HCT116 (cell line): ENCODE measurements at regions not wholly inside any gene's neighbourhood (a gene's known extent, or its start where the extent isn't known, plus 50 kb on each side); places are given as distances from the start of the nearest gene placed in this dataset.

Experiments
- ATAC-seq: fragments of 200-7000 bp; cut with Tn5 transposase; 2 replicates; pipeline ENCODE4 v1.9.1; 2020; ENCODE audit warnings: mild to moderate bottlenecking, moderate library complexity
- BruUV-seq: library from RNA; stranded (reverse); fragments of 400-500 nt; replicated peaks from 2 replicates; lab custom pipeline; 2021; lab: Mats Ljungman, UMichigan
- CTCF ChIA-PET: fragments of 300-600 bp; sonication (Branson Sonifier 250); formaldehyde crosslinking; loops from one replicate; lab custom pipeline; 2021; ENCODE audit warnings: antibody characterized with exemption; lab: Charles Lee
- POLR2A ChIA-PET: fragments of 300-600, 350-600 bp; sonication (Branson Sonifier 250); formaldehyde crosslinking; loops from one replicate; lab custom pipeline; 2021; ENCODE audit warnings: antibody characterized with exemption; lab: Charles Lee
- RAD21 ChIA-PET, 2 experiments: fragments of 300-600 bp; sonication (Branson Sonifier 250); formaldehyde crosslinking; loops; one replicate each; lab custom pipeline; 2023; ENCODE audit warnings: low total read pairs in 2 of 2; ENCODE audit not compliant: uncharacterized antibody in 2 of 2, unreplicated experiment in 2 of 2, low non-redundant PET in 1 of 2; lab: Charles Lee
- DNase-seq: peaks from one replicate; pipeline ENCODE4 v3.0.0-alpha.2; 2010; ENCODE audit warnings: low read depth, low spot score
- H2AFZ ChIP-seq: fragments of 200-600 bp; shearing (Covaris generic), sonication (generic); 2 replicates; pipeline ENCODE4 v1.6.1; 2017; ENCODE audit warnings: low read depth, mixed run types, mixed read lengths, antibody characterized with exemption, low read length; ENCODE audit not compliant: poor library complexity, severe bottlenecking
- H3K27ac ChIP-seq: 2 replicates; pipeline ENCODE4 v1.5.1; 2012; ENCODE audit warnings: low read depth, low read length
- H3K27me3 ChIP-seq: fragments of 200-600 bp; sonication (generic); 2 replicates; pipeline ENCODE4 v1.6.1; 2016; ENCODE audit warnings: mixed run types, low read length, mixed read lengths; ENCODE audit not compliant: insufficient read depth
- H3K36me3 ChIP-seq, 2 experiments: fragments of 200-500 bp in 1 of 2; fragments of 200-600 bp in 1 of 2; sonication (Bioruptor generic) in 1 of 2; sonication (generic) in 1 of 2; 2 replicates each; pipeline versions ENCODE4 v1.5.1 to v1.6.1; 2014 to 2016; ENCODE audit warnings: low read length in 2 of 2, inconsistent platforms in 1 of 2, mixed read lengths in 1 of 2, mixed run types in 1 of 2; ENCODE audit not compliant: insufficient read depth in 2 of 2, control insufficient read depth in 1 of 2
- H3K4me1 ChIP-seq, 2 experiments: fragments of 200-600 bp in 1 of 2; sonication (generic) in 1 of 2; 2 replicates each; pipeline versions ENCODE4 v1.5.1 to v1.6.1; 2012 to 2017; ENCODE audit warnings: low read length in 2 of 2, inconsistent platforms in 1 of 2, mild to moderate bottlenecking in 1 of 2, mixed read lengths in 1 of 2, mixed run types in 1 of 2, moderate library complexity in 1 of 2; ENCODE audit not compliant: insufficient read depth in 2 of 2, control insufficient read depth in 1 of 2
- H3K4me2 ChIP-seq: fragments of 200-600 bp; sonication (generic); 2 replicates; pipeline ENCODE4 v1.6.1; 2017; ENCODE audit warnings: mixed run types, low read length, mixed read lengths
- H3K4me3 ChIP-seq, 2 experiments: fragments of 200-600 bp in 1 of 2; sonication (generic) in 1 of 2; replicated peaks in 1 of 2; 2 replicates each; pipeline ENCODE4 v1.5.1; 2011 to 2016; ENCODE audit warnings: low read length in 2 of 2, control low read depth in 1 of 2, low read depth in 1 of 2, mild to moderate bottlenecking in 1 of 2, mixed read lengths in 1 of 2, mixed run types in 1 of 2
- H3K79me2 ChIP-seq: fragments of 200-600 bp; sonication (generic); 2 replicates; pipeline ENCODE4 v1.6.1; 2017; ENCODE audit warnings: mild to moderate bottlenecking, mixed run types, low read length, moderate library complexity, mixed read lengths; ENCODE audit not compliant: insufficient read depth
- H3K9ac ChIP-seq: fragments of 200-600 bp; sonication (generic); 2 replicates; pipeline ENCODE4 v1.6.1; 2016; ENCODE audit warnings: low read length, mixed read lengths
- H3K9me2 ChIP-seq: fragments of 200-600 bp; sonication (generic), shearing (Covaris generic); 2 replicates; pipeline ENCODE4 v1.6.1; 2017; ENCODE audit warnings: mixed run types, mild to moderate bottlenecking, moderate library complexity; ENCODE audit not compliant: insufficient read depth
- H3K9me3 ChIP-seq, 2 experiments: fragments of 200-500 bp in 1 of 2; fragments of 200-600 bp in 1 of 2; sonication (Bioruptor generic) in 1 of 2; sonication (generic) in 1 of 2; 2 replicates each; pipeline ENCODE4 v1.6.1; 2014 to 2017; ENCODE audit warnings: low read length in 2 of 2, mixed read lengths in 2 of 2, inconsistent platforms in 1 of 2, low read depth in 1 of 2, mild to moderate bottlenecking in 1 of 2, mixed run types in 1 of 2, moderate library complexity in 1 of 2; ENCODE audit not compliant: control insufficient read depth in 1 of 2, insufficient read depth in 1 of 2
- H4K20me1 ChIP-seq: fragments of 200-600 bp; sonication (generic), shearing (Covaris generic); 2 replicates; pipeline ENCODE4 v1.6.1; 2017; ENCODE audit warnings: mixed run types, mild to moderate bottlenecking, moderate library complexity; ENCODE audit not compliant: insufficient read depth
- CBX3 ChIP-seq: IDR thresholded peaks from 2 replicates; pipeline ENCODE4 v1.6.1; 2012; ENCODE audit warnings: low read depth
- CTCF ChIP-seq, 3 experiments: fragments of 200-600 bp in 1 of 3; sonication (generic) in 1 of 3; IDR thresholded peaks in 2 of 3; conservative IDR thresholded peaks in 1 of 3; 2 replicates each; pipeline ENCODE4 v1.5.1; 2012 to 2017; ENCODE audit warnings: low read depth in 2 of 3, low read length in 2 of 3, antibody characterized with exemption in 1 of 3, borderline replicate concordance in 1 of 3, control low read depth in 1 of 3, mild to moderate bottlenecking in 1 of 3, mixed read lengths in 1 of 3, mixed run types in 1 of 3, moderate library complexity in 1 of 3; ENCODE audit not compliant: insufficient read depth in 1 of 3
- EGR1 ChIP-seq: IDR thresholded peaks from 2 replicates; pipeline ENCODE4 v1.6.1; 2012; ENCODE audit warnings: low read depth
- ELF1 ChIP-seq: IDR thresholded peaks from 2 replicates; pipeline ENCODE4 v1.6.1; 2012; ENCODE audit warnings: low read depth, borderline replicate concordance
- EZH2phosphoT487 ChIP-seq: fragments of 200-600 bp; IDR thresholded peaks from 2 replicates; pipeline ENCODE4 v1.6.1; 2018; ENCODE audit warnings: antibody characterized with exemption, borderline replicate concordance
- FOSL1 ChIP-seq: IDR thresholded peaks from 2 replicates; pipeline ENCODE4 v1.6.1; 2012; ENCODE audit warnings: low read depth
- JUND ChIP-seq: IDR thresholded peaks from 2 replicates; pipeline ENCODE4 v1.6.1; 2012
- MAX ChIP-seq: IDR thresholded peaks from 2 replicates; pipeline ENCODE4 v1.6.1; 2012
- POLR2AphosphoS5 ChIP-seq: IDR thresholded peaks from 2 replicates; pipeline ENCODE4 v1.6.1; 2011; ENCODE audit warnings: mild to moderate bottlenecking, low read depth, low read length, moderate library complexity
- RAD21 ChIP-seq: IDR thresholded peaks from 2 replicates; pipeline ENCODE4 v1.6.1; 2012; ENCODE audit warnings: low read depth, mild to moderate bottlenecking
- SIN3A ChIP-seq: IDR thresholded peaks from 2 replicates; pipeline ENCODE4 v1.6.1; 2012; ENCODE audit warnings: low read depth
- SP1 ChIP-seq: IDR thresholded peaks from 2 replicates; pipeline ENCODE4 v1.6.1; 2012; ENCODE audit warnings: low read depth
- TCF7L2 ChIP-seq: IDR thresholded peaks from 2 replicates; pipeline ENCODE4 v1.7.0; 2011; ENCODE audit warnings: borderline replicate concordance, inconsistent platforms; ENCODE audit not compliant: insufficient read depth, insufficient read length; ENCODE audit errors: extremely low read depth
- ZFX ChIP-seq: fragments of 450-650 bp; IDR thresholded peaks from 2 replicates; pipeline ENCODE4 v1.6.1; 2017
- ZNF274 ChIP-seq: fragments of 200-500 bp; sonication (Bioruptor generic); IDR thresholded peaks from 2 replicates; pipeline ENCODE4 v1.6.1; 2014; ENCODE audit warnings: mild to moderate bottlenecking, low read depth, low read length, inconsistent platforms
- intact Hi-C: fragments of 100-400 bp; cut with micrococcal nuclease; formaldehyde crosslinking; loops from 2 replicates; pipeline ENCODE4 v1.10.0; 2022
- TF ChIP-seq, protein P1 (sequence below): IDR thresholded peaks from 2 replicates; pipeline ENCODE4 v1.6.1; 2011; ENCODE audit warnings: mild to moderate bottlenecking, low read length, moderate library complexity; ENCODE audit not compliant: insufficient replicate concordance; ENCODE audit errors: extremely low read depth

DNA sequence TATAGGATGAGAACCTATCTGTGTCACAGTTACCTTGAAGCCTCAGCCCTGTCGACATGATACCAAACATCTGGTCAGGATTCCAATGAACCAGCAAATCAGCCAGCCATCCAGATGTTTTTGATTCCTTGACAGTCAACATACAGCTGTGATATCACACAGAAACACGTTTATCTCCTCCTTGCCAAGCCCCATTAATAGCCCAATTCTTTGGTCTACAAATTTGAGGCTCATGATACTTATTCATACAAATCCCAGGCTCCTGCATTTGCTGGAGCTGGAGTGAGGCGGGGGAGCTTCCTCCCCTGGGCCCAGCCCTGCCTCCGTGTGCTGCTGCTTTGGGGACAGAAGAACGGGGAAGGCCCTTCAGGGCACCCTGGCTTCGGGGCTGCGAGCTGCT, 611.6 kb upstream of the SALL3 start:
- no peaks in the 10 kb centered on the region for H3K36me3 ChIP-seq
- TF ChIP-seq TCF7L2 = no peak
- no peak for TF ChIP-seq EGR1
- TF ChIP-seq ELF1 = no peak
- TF ChIP-seq SP1 = no peak
- no peak for TF ChIP-seq MAX
- no peak for TF ChIP-seq POLR2AphosphoS5
- no peak for TF ChIP-seq ZFX
- TF ChIP-seq, protein P1, sequence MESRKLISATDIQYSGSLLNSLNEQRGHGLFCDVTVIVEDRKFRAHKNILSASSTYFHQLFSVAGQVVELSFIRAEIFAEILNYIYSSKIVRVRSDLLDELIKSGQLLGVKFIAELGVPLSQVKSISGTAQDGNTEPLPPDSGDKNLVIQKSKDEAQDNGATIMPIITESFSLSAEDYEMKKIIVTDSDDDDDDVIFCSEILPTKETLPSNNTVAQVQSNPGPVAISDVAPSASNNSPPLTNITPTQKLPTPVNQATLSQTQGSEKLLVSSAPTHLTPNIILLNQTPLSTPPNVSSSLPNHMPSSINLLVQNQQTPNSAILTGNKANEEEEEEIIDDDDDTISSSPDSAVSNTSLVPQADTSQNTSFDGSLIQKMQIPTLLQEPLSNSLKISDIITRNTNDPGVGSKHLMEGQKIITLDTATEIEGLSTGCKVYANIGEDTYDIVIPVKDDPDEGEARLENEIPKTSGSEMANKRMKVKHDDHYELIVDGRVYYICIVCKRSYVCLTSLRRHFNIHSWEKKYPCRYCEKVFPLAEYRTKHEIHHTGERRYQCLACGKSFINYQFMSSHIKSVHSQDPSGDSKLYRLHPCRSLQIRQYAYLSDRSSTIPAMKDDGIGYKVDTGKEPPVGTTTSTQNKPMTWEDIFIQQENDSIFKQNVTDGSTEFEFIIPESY = no peak
- no peak for TF ChIP-seq JUND
- no peak for TF ChIP-seq CBX3
- no peak for TF ChIP-seq CTCF (IDR thresholded peaks at IDR 0.05 in 2 of 3, conservative IDR thresholded peaks at IDR 0.05 in 1 of 3; ENCODE audit: borderline replicate concordance in 1 of 3, insufficient read depth in 1 of 3, low read depth in 2 of 3, low read length in 2 of 3)
- no peak for TF ChIP-seq SIN3A
- TF ChIP-seq RAD21 = no peak
- no peak for TF ChIP-seq FOSL1
- no peak for TF ChIP-seq ZNF274
- no peak for TF ChIP-seq EZH2phosphoT487
- H3K4me1 ChIP-seq = no peaks in the 10 kb centered on the region
- H2AFZ ChIP-seq = no peak overlapping the region
- no peak overlapping the region for H3K4me2 ChIP-seq
- no peaks in the 10 kb centered on the region for H4K20me1 ChIP-seq
- H3K4me3 ChIP-seq = no peak overlapping the region
- H3K79me2 ChIP-seq = no peaks in the 10 kb centered on the region
- H3K27ac ChIP-seq = no peak overlapping the region
- ChIA-PET RAD21 (no interaction called here), CTCF (no interaction called here), POLR2A (no interaction called here)
- no peaks in the 10 kb centered on the region for H3K9me2 ChIP-seq
- DNase-seq (no peak), ATAC-seq (no peak)
- no TSS peak for BruUV-seq
- no peaks in the 10 kb centered on the region for H3K27me3 ChIP-seq
- intact Hi-C loops = no loop called here
- peaks cover 10 to 16% of the 10 kb centered on the region in 2 experiments; a peak in 2 of 4 replicates for H3K9me3 ChIP-seq
- no peak overlapping the region for H3K9ac ChIP-seq
